Esophagus squamous epithelium (tissue), 5 donors: ENCODE measurements at regions not wholly inside any gene's neighbourhood (a gene's known extent, or its start where the extent isn't known, plus 50 kb on each side); places are given as distances from the start of the nearest gene placed in this dataset.

Source experiments
- DNase-seq: peaks from one replicate; lab custom pipeline; 2025; lab: John Stamatoyannopoulos, UW
- H3K27ac ChIP-seq, 4 donors: fragments of 200-600 bp; sonication (generic); one replicate each; pipeline ENCODE4 v1.5.1; 2016 to 2019; ENCODE audit warnings: mild to moderate bottlenecking in 1 of 4
- H3K27me3 ChIP-seq, 4 donors: fragments of 200-600 bp; sonication (generic); 1 replicate in 3 of 4; 2 replicates in 1 of 4; pipeline versions ENCODE4 v1.5.1 to v1.6.0; 2017 to 2021; ENCODE audit warnings: antibody characterized with exemption in 1 of 4
- H3K36me3 ChIP-seq, 3 donors: fragments of 200-600 bp; sonication (generic); one replicate each; pipeline ENCODE4 v1.5.1; 2016 to 2019
- H3K4me1 ChIP-seq, 3 donors: fragments of 200-600 bp; sonication (generic); one replicate each; pipeline ENCODE4 v1.5.1; 2017 to 2019
- H3K4me3 ChIP-seq, 4 donors: fragments of 200-600 bp; sonication (generic); 1 replicate in 3 of 4; 2 replicates in 1 of 4; pipeline ENCODE4 v1.5.1; 2016 to 2019; ENCODE audit warnings: mild to moderate bottlenecking in 2 of 4, moderate library complexity in 1 of 4
- H3K9me3 ChIP-seq, 3 donors: fragments of 200-600 bp; sonication (generic); one replicate each; pipeline ENCODE4 v1.5.1; 2016 to 2019
- POLR2A ChIP-seq, 4 donors: fragments of 450-650 bp; IDR thresholded peaks; one replicate each; pipeline ENCODE4 v1.6.1; 2017; ENCODE audit warnings: antibody characterized with exemption in 4 of 4, mild to moderate bottlenecking in 4 of 4, moderate library complexity in 3 of 4
- WGBS, 2 donors: methylation state at CpG; one replicate each; pipeline ENCODE4 v1.1.5; 2018; 5-methylcytosine and 5-hydroxymethylcytosine counted together
- intact Hi-C: fragments of 100-400 bp; cut with DNase I; formaldehyde crosslinking; loops from one replicate; pipeline ENCODE4 v1.15.0; 2022
- TF ChIP-seq, protein P1 (sequence below), 6 experiments: fragments of 450-650 bp in 4 of 6; fragments of 200-600 bp in 2 of 6; sonication (generic) in 2 of 6; IDR thresholded peaks; one replicate each; pipeline ENCODE4 v1.5.1; 2016 to 2019; ENCODE audit warnings: antibody characterized with exemption in 6 of 6, mild to moderate bottlenecking in 4 of 6, moderate library complexity in 4 of 6
- donor health status: DM: yes; HTN: yes; CAD: no.

DNA sequence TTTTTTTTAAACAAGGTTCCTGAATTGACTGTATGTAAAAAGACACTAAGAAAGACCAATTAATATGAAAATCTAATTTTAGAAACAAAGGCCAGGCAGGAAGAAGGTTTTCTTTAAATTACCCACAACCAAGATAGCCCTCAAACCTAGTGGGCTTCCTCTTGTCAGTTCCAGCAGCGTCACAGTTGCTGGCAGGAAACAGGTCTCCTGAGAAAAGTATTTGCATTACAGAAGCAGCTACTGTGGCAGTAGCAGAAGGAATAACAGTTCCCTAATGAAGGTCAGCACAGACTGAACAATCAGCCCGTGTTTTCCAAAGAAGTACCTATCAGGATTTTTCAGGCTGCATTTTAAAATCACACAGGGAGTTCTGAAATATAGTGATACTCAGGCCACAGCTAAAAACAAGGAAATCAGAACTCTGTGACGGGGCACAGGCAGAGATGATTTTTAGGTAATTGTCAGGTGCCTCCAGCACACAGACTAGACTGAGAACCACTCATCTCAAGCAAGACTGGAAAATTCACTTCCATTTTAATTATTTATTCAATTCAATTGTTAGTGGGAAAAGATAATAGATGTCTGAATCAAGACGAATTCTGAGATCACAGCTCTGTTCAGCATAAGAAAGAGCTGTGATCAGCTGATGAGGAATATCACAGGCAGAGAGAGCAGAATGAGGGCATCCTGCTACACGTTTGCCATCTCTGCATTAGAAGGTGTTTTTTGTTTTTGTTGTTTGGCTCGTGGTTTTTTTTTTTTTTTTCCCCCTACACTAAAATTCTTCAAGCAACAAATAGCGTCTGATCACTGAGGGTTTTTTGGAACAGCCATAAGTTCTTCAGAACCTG lies 230.5 kb upstream of the KHDRBS2 start:
- Histone ChIP-seq H3K27ac (no peak overlapping the region), H3K27me3 (no peaks in the 10 kb centered on the region), H3K9me3 (no peaks in the 10 kb centered on the region), H3K4me3 (no peak overlapping the region), H3K4me1 (no peaks in the 10 kb centered on the region), H3K36me3 (no peaks in the 10 kb centered on the region)
- DNase-seq: no peak
- TF ChIP-seq POLR2A (IDR thresholded peaks at IDR 0.05): no peak
- TF ChIP-seq, protein P1, sequence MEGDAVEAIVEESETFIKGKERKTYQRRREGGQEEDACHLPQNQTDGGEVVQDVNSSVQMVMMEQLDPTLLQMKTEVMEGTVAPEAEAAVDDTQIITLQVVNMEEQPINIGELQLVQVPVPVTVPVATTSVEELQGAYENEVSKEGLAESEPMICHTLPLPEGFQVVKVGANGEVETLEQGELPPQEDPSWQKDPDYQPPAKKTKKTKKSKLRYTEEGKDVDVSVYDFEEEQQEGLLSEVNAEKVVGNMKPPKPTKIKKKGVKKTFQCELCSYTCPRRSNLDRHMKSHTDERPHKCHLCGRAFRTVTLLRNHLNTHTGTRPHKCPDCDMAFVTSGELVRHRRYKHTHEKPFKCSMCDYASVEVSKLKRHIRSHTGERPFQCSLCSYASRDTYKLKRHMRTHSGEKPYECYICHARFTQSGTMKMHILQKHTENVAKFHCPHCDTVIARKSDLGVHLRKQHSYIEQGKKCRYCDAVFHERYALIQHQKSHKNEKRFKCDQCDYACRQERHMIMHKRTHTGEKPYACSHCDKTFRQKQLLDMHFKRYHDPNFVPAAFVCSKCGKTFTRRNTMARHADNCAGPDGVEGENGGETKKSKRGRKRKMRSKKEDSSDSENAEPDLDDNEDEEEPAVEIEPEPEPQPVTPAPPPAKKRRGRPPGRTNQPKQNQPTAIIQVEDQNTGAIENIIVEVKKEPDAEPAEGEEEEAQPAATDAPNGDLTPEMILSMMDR (IDR thresholded peaks at IDR 0.05): no peak
- 15 to 27% methylated on average over 6 to 7 of the region's 7 CpGs for WGBS, 2 donors
- intact Hi-C loops: no loop called here

DNA sequence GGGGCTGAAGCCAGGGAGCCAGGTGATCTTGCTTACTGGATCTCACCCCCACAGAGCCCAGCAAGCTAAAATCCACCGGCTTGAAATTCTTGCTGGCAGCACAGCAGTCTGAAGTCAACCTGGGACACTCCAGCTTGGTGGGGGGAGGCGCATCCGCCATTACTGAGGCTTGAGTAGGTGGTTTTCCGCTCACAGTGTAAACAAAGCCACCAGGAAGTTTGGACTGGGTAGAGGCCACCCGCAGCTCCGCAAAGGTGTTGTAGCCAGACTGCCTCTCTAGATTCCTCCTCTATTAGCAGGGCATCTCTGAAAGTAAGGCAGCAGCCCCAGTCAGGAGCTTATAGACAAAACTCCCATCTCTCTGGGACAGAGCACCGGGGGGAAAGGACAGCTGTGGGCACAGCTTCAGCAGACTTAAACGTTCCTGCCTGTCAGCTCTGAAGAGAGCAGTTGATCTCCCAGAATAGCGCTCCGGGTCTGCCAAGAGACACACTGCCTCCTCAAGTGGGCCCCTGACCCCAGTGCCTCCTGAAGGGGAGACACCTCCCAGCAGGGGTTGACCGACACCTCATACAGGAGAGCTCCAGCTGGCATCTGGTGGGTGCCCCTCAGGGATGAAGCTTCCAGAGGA lies 206.3 kb upstream of the KHDRBS2 start:
- DNase-seq: no peak

DNA sequence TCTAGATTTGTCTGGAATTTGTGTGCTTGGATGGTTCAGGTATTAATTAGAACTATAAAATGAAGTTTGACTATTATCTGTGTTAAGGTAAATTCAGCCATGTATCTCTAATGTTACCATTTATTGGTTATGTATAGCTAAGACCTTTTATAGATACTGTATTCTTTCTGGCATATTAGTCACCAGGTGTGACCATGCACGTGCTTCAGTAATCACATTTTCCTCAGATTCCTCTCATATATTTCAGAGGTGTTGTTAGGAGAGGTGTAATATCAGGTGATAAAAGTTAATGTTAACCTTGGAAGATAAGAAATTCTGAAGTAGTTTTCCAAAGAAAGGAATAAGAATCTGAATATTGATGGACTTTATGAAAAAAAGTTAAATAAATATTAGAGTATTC lies 194.5 kb upstream of the KHDRBS2 start:
- 69 to 77% methylated on average over 1 of the region's 1 CpG for WGBS, 2 donors
- Histone ChIP-seq H3K4me1 (no peaks in the 10 kb centered on the region), H3K9me3 (no peaks in the 10 kb centered on the region), H3K27ac (no peak overlapping the region), H3K4me3 (no peak overlapping the region), H3K27me3 (no peaks in the 10 kb centered on the region), H3K36me3 (no peaks in the 10 kb centered on the region)
- TF ChIP-seq POLR2A (IDR thresholded peaks at IDR 0.05): no peak
- TF ChIP-seq, protein P1 (IDR thresholded peaks at IDR 0.05): no peak
- DNase-seq: no peak
- intact Hi-C loops: no loop called here

More for the DNA sequence above, 206.3 kb upstream of the KHDRBS2 start:
- 86 to 100% methylated on average over 1 to 6 of the region's 11 CpGs for WGBS, 2 donors
- H3K36me3 ChIP-seq: no peaks in the 10 kb centered on the region
- no peaks in the 10 kb centered on the region for H3K27me3 ChIP-seq
- H3K9me3 ChIP-seq: peaks cover 0 to 7% (median 0%) of the 10 kb centered on the region in 3 donors
- H3K4me1 ChIP-seq: no peaks in the 10 kb centered on the region
- intact Hi-C loops: no loop called here
- H3K27ac ChIP-seq: no peak overlapping the region
- H3K4me3 ChIP-seq: no peak overlapping the region
- TF ChIP-seq, protein P1 (IDR thresholded peaks at IDR 0.05): no peak
- TF ChIP-seq POLR2A (IDR thresholded peaks at IDR 0.05): no peak

DNA sequence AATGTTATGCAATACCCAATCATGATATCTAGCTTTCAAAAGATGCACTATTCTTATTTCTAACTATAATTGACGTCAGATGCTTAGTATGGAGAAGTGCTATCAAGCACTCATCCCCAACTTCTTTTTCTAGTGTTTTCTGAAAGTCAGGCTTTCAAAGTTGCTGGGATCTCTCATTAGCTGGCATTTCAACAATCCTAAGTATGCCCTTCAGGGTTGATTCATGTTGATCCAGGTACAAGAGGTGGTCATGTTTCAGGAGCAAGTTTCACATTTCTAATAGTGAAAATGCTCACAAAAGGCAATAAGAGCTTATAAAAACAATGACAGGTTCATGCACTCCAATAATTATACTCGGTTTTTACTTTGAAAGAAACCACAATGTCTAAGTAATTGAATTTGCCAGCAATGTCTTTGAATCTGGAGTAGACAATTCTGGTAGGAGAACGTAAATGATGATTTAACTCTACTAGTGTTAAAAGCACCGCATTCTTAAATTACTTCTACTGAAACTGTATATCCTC lies 193.7 kb upstream of the KHDRBS2 start:
- intact Hi-C loops: no loop called here
- H3K9me3 ChIP-seq: no peaks in the 10 kb centered on the region
- no peak for DNase-seq
- H3K36me3 ChIP-seq: no peaks in the 10 kb centered on the region
- no peak for TF ChIP-seq POLR2A (IDR thresholded peaks at IDR 0.05)
- TF ChIP-seq, protein P1 (IDR thresholded peaks at IDR 0.05): no peak
- no peak overlapping the region for H3K27ac ChIP-seq
- no peaks in the 10 kb centered on the region for H3K27me3 ChIP-seq
- no peaks in the 10 kb centered on the region for H3K4me1 ChIP-seq
- WGBS, 2 donors: 55 to 62% methylated on average over 4 of the region's 4 CpGs
- H3K4me3 ChIP-seq: no peak overlapping the region

DNA sequence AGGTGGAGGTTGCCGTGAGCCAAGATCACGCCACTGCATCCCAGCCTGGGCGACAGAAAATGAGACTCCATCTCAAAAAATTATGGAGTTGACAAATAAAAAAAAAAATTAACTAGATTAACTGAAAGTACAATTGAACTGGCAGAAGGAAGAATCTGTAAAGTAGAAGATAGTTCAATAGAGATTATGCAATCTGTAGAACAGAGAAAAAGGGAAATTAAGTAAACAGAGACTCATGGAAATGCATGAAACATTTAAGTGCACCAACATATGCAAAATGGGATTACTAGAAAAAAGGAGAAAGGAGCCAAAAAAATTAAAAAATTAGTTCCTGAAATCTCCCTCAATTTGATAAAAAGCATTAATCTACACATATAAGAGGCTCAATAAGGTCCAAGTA lies 188.8 kb upstream of the KHDRBS2 start:
- H3K27me3 ChIP-seq: no peaks in the 10 kb centered on the region
- WGBS, 2 donors: 87 to 94% methylated on average over 3 of the region's 3 CpGs
- intact Hi-C loops: no loop called here
- DNase-seq: no peak
- H3K4me1 ChIP-seq: no peaks in the 10 kb centered on the region
- no peak overlapping the region for H3K27ac ChIP-seq
- H3K4me3 ChIP-seq: no peak overlapping the region
- no peaks in the 10 kb centered on the region for H3K9me3 ChIP-seq
- no peaks in the 10 kb centered on the region for H3K36me3 ChIP-seq
- no peak for TF ChIP-seq POLR2A (IDR thresholded peaks at IDR 0.05)
- TF ChIP-seq, protein P1 (IDR thresholded peaks at IDR 0.05): no peak
